A673 (cell line): ENCODE measurements at regions not wholly inside any gene's neighbourhood (a gene's known extent, or its start where the extent isn't known, plus 50 kb on each side); places are given as distances from the start of the nearest gene placed in this dataset.

Source experiments
- CTCF ChIP-seq: fragments of 300-800, 200-600 bp; sonication (generic); conservative IDR thresholded peaks from 2 replicates; pipeline ENCODE4 v1.5.1; 2017; ENCODE audit warnings: low read depth, mild to moderate bottlenecking, antibody characterized with exemption, low read length, moderate library complexity, mixed read lengths
- EZH2 ChIP-seq: fragments of 200-600 bp; sonication (generic); IDR thresholded peaks from 2 replicates; pipeline ENCODE4 v1.6.1; 2017; ENCODE audit warnings: borderline replicate concordance, low read depth, mild to moderate bottlenecking, mixed read lengths, antibody characterized with exemption, low read length; ENCODE audit not compliant: poor library complexity, severe bottlenecking

GRCh38 chr11:92384358-92384757 lies 159.7 kb downstream of the FAT3 start:
- TF ChIP-seq CTCF (no peak), EZH2 (no peak)
